ENCODE measurements at regions not wholly inside any gene's neighbourhood (a gene's known extent, or its start where the extent isn't known, plus 50 kb on each side); places are given as distances from the start of the nearest gene placed in this dataset.

DNA sequence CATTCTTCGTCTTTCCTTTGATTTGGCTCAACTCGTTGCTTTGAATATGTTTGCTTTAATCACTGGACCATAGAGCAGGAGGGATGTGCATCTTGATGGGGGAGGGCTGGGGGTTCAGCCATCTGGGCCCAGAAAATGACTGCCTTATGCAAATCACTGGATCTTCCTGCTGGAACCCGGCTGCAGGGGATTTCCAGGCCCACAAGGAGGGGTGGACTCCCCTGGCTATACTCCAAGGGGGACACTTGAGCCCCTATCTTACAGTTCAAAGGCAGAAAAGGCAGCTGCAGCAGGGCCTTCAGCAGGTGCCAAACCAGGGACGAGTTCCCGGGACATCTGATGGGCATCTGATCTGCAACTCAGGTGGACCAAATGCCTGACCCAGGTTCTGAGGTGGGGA is 122.5 kb downstream of the DICER1 start:
- DNase-seq, result no peak

DNA sequence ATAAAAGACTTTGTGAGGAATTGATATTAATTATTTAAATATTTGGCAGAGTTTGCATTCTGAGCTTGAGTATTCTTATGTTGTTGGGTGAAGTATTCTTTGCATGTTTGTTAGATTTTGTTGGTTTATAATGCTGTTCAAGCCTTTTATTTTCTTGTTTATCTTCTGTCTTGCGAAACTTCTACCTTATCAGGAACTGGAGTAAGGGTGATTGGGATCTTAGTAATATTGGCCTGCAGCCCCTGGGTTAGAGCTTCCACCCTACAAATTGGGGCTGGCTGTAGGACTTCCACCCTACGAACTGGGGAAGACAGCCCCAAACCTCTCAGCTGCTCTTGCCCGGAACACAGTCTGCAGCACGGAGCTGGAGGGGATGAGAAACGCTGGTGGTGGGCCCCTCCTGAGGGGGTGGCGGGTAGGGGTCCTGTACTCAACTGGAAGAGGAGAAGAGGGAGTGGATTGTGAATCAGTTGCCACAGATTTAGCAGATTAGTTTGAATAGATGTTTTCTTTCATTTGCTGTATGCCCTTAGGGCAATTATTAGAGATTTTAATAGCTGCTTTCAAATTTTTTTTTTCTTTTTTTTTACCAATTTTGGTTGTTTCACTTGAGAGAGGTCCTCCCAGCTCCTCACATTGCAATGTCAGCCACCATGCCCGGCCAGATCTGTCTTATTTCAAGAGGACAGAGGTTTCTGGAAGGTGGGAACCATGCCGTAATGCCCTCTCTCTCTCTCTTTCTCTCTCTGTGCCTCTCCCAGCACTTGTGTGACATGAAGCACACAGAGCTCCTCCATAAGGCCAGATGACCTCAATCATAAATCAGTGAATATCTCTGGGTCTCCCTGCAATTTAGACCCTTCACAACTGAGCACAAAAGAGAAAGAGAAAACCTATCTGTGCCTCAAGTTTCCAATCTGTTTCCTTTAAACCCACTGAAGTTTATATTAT is 123.4 kb downstream of the DICER1 start:
- DNase-seq, result no peak

DNA sequence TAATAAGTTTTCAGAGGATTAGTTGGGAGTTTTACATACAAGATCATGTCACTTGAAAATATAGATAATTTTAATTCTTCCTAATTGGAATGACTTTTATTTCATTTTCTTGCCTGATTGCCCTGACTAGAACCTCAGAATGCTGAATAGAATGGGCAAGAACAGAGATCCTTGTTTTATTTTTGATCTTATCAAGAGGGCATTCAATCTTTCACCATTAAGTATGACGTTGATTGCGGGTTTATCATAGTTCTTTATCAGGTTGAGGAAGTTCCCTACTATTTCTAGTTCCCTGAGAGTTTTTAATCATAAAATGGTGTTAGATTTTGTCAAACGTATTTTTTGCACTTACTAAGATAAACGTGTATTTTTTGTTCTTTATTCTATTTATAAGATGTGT is 124.3 kb downstream of the DICER1 start:
- DNase-seq, result no peak

DNA sequence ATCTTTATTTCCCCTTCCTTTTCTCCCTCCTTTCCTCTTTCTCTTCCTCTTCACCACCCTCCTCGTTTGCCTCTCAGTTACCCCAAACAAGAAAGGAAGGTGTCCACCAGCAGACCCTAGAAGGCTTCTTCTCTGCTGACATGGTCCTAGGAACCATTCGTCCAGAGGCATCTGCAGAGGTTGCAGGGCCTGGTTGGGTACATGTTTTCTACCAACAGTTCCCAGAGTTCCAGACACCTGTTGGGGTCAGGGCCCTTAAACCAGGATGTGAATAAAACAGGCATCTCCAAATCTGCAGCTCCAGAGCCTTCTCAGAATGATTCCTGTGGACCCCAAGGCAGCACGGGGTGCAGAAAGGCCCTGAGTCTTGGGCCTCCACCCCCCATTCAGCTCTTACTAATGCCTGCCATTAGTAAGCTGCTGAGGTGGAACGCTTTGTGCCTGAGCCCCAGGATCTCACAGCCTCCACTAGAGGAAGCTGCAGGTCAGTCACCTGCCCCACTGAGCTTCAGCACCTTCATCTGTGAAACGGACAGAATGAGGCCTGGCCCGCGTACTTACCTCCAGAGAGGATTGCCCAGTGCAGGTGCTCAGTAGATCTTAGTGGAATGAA is 130.4 kb downstream of the DICER1 start:
- no peak for DNase-seq

DNA sequence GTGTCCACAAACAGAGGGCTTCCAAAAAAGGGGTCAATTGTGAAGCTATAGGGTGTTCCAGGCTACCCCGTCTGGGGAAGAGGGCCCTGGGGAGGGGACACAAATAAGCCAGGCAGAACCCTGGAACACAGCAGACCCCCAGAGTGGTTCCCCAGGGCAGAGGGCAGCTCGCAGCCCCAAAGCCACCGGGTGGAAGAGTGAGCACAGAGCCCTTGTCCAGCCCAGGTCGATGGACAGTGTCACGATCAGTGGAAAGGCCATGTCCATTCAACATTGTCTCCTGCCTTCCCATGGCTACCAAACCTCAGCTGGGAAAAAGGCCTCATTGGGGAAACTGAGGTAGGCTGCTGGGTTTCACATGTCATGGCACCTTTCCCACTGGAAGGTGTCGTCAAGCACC is 131.4 kb downstream of the DICER1 start:
- DNase-seq, result no peak

DNA sequence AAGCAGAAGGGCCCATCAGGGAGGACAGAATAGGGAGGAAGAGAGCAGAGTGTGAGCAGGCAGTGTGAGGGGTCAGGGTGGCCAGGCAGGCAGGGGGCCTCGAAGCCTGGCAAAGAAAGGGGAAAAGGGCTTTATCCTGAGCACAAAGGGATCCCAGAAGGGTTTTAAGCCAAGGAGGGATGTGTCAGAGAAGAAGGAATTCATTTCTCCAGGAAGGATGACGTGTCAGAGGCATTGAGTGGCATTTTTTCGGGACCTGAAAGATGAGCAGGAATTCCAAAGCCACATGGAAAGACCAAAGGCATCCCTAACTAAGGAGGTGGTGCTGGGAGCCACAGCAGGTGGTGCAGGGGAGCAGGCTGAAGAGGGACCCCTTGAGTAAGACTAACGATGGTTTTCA is 132.1 kb downstream of the DICER1 start:
- no peak for DNase-seq

DNA sequence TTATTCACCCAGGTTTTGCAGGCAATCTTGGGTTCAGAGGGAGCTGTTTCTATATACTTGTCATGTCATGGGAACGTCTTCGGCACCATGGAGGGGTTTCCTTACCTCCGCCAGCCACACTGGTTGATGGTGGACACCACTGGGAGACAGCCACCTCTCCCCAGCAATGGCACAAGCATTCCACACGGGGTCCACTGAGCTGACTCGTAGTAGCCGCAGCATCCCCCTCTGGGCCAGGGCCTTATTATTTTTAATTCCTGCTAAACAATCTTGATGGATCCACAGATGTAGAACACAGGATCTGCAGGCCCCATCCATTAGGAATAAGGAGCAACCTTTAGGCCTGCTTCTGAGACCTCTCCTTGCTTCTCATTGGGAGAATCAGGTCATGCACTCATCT is 132.9 kb downstream of the DICER1 start:
- no peak for DNase-seq

DNA sequence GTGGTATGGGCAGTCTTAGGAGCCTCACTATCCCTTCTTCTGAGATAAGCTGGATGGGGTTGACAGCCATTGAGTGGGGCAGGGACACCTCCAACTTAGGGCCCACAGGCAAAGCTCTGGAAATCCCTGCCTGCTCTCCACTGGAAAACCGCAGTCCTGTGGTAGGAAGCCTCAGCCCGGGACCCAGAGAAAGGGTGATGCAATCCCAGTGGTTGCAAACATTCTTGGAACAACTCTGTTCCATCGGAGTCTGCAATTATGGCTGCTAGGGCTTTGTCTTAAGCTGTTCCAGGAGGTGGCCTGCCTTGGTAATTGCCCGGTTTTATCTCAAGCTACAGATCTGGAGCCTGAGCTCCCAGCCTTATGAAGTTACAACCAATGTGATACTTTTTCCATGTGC is 133.4 kb downstream of the DICER1 start:
- no peak for DNase-seq

DNA sequence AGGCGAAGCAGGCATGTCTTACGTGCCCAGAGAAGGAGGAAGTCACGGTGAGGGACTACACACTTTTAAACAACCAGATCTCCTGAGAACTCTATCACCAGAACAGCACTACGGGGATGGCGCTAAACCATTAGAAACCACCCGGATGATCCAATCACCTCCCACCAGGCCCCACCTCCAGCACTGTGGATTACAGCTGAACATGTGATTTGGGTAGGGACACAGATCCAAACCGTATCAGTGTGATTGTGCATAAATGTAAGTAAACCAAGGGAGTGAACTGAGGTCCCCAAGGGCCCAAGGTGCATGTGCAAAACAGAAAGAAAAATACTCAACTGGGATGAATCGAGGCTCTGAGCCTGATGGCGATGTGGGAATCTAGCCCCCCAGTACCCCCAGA is 134.2 kb downstream of the DICER1 start:
- no peak for DNase-seq

DNA sequence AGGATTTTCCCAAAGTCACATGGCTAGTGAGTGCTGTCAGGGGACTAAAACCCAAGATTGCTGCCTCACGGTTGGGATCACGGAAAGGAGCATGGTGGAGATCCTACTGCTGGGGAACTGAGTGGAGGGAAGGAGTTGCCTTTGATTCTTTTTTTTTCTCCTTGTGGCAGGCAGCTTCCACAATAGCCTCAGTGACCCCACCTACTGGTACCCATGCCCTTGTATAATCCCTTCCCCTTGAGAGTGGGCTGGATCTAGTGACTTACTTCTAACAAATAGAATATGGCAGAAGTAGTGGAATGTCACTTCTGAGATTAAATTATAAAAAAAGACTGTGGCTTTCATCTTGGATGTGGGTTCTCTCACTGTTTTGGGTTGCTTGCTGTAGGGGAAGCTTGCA is 135.7 kb downstream of the DICER1 start:
- DNase-seq, result no peak

DNA sequence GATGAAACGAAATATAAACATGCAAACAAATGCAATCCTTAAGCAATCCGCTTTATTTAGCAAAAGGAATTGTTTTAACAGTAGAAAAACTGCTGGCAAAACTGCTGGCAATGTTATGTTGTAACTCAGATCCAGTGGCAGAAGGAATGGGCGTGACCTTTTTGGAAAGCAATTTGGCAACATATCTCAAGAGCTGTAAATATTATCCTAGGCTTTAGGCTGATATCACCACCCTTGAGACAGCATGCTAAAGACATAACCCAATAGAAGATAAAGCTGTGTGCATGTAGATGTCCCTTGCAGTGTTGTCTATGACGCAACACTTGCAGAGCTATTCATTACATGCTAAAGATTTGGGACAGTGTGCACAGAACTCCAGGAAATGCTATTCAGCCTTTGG is 138.5 kb downstream of the DICER1 start:
- no peak for DNase-seq

DNA sequence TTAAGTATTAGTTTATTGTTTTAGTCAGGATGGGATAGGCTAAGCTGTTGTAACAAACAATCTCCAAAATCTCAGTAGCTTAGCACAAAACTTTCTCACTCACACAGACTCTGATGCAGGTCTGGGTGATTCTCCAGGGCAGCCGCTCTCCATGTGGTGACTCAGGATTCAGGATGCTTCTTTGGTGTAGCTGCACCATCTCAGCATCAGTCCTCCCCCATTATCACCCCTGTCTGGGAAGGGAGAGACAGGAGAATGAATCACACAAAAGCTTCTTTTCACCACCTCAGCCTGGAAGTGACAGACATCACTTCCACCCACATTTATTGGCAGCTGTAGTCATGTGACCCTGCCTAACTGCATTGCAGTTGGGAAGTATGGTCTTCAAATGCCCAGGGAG is 142.3 kb downstream of the DICER1 start:
- no peak for DNase-seq

DNA sequence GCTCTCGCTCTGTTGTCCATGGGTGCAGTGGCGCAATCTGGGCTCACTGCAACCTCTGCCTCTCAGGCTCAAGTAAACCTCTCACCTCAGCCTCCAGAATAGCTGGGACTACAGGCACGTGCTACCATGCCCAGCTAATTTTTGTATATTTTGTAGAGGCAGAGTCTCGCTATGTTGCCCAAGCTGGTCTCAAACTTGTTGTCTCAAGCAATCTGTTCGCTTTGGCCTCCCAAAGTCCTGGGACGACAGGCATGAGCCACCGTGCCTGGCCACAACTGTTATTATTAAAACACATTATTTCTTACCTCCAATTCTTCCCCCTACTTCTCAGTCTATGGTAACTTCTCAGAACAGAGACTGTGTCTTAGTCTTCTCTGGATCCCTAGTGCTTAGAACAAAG is 143.3 kb downstream of the DICER1 start:
- no peak for DNase-seq

DNA sequence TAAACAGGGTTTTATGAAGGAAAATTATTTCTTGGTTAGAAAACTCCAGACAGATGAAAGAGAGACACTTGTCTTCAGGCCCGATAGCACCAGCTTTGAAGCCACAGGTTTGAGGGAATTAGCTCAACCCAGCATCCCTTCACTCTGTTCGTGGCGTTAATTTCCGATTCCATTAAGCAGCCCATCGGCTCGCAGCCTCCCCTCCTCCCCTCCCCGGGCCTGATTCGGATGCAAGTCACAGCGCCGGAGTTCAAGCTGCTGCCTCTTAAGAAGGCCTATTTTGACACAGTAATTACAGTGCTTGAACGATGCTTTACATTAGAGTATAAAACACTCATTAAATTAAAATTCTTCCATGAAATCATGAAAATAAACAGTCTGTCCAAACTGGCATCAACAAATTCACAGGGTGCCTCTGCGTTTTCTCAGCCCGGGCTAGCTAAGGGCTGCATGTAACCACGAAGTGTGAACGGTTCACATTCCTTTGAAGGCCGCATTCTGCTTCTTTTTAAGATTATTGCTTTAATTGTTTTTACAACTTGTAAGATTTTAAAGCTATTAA is 145.8 kb downstream of the DICER1 start:
- no peak for DNase-seq

DNA sequence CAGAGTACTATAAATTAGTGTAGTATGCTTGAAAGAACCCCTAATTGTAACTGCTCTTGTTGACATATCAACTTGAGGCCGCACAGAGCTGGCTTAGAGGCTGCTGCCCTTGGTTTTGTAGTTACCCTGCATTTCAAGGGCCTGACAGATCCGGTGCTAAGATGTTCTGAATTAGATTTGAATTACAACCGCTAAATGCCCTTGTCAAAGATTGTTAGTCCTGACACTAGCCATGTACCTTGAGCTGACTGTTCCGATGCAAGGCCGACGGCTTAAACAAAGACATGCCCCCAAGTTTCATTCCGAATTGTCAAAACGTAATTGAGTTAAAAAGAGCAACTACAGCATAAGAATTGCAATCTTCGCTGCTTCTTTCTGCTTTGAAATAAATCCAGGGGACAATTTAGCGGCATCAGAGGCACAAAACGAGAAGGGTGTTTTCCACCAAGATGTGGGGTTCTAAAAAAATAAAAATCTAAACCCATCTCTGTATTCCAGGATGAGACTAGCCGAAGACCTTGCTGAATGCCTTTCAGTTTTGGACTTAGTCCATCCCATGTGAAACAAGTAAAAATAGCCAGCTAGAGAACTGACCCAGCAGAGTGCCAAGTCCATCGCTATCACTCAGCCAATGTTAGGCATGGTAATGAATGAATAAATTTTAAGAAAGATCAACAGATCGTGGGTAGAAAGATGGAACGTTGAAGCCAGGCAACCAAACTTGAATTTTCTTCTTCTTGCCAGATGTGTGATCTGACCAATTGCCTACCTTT is 148.7 kb downstream of the DICER1 start:
- DNase-seq, result no peak

DNA sequence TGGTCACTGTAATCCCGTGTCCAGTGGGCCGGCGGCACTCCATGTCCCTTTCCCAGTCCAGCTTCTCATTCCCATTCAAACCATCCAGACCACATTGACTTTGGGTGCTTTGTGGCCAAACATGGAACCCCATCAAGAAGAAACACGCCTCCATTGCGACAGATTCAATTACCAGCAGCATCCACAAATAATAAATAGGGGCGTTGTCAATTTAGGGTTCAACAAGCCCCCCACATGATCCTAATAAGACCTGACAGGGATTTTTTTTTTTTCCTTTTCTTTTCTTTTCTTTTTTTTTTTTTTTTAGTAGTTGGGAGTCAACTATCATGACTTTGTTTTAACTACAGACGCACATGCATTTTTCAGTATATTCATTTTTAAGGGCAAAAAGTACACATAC is 149.4 kb downstream of the DICER1 start:
- no peak for DNase-seq

DNA sequence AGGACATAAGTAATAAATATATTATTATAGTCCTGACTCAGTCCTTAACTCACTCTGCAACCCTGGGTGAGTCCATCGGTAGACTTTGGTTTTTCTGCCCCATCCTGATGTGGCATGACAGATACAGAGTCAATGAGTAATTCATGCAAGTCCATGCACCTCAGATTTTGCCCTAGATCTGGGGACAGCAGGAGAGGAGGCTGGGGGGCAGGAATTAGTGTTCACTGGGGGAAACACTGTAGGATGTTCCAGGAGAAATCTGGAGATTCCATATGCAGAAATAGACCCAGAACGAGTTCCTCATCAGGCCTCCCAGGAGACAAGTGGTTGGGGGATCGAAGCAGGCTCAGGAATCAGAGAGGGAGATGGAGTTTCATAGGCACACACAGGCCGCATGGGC is 150.8 kb downstream of the DICER1 start:
- DNase-seq, result no peak

DNA sequence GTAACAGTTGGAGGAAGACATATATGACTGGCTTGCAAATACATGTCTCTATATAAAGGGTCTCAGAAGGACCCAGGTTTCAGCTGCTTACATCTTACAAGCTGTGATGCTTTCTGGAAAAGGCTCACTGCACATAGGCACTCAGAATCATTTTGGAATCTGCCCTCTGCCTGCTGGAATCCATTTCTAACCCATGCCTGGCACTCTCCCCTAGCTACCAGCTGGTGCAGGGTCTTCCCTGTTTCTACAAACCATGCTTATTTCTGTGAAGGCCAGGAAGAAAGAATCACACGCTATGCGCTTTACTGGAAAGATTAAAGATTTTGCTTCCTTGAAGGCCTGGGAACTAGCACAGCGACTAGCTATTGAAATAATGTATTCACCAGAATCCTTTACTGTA is 151.3 kb downstream of the DICER1 start:
- no peak for DNase-seq

DNA sequence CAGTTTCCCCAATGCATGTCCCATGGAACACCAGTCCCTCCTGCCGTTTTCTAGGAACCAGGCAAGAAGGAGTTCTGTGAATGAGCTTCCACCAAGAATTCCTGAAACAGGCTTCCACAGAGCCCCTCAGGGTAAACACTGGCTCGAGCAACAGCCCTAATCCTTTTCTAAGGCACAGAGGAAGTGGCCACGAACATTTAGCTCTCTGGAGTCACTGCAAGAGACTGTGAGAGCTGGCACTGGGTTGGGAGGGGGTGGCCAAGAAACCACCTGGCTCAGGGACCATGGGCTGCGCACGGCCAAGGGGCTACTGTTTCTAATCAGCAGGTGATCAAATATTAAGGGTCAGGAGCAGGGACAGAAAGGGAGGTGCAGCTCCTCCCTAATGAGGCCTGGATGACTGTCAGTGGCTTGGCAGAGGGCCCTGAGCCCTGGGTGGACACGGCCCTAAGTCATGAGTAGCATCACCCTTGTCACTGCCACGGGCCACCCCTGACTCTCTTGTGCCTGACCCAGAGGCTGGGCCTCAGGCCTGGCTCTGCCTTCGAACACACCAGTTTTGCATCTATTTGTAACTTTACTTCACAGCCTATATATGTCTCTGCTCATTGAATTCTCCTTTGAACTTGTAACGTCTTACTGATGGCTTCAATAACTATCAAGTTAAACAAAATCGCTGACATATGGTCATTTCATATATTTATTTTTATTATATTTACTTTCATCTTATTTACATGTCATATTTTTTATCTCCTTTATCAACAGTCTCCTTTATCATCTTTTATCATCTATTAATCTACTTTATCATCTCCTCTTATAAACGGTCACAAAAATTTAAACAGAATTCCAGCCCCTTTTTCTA is 154.0 kb downstream of the DICER1 start:
- DNase-seq, result no peak

DNA sequence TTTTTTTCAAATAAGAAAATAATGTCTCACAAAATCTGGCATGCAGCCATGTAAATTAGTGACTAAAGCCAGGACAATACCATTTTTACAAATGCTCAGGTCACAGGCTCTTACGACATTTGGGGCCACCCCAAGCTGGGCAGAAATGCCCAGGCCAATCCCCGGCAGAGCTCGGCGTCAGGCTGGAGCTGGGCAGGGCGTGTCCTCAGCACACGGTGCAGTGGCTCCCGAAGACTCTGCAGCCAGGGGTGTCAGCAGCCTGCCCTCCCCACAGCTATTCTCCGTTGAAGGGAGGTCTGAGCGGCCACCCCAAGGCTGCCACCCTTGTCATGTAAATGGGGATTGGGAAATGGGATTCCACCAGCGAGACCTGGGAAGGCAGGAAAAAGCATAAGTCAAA is 158.6 kb downstream of the DICER1 start:
- DNase-seq, result no peak

DNA sequence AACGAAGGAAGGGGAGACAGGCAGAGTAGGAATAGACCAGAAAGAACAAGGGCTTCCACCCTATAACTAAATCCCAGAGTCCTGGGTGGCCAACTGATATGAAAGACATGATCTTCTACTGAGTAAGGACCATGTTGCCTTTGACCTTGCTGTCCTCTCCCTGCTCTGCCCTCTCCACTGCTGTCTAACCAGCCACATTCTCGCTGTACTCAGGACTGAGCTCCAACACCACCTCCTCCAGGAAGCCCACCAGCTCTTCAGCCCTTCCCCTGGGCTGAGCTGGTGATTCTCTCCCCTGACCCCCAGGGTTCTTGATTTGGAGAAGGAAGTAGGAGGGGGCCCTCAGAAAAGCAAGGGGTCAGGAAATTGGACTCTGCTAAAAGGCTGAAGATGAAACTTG is 159.2 kb downstream of the DICER1 start:
- DNase-seq, result no peak

DNA sequence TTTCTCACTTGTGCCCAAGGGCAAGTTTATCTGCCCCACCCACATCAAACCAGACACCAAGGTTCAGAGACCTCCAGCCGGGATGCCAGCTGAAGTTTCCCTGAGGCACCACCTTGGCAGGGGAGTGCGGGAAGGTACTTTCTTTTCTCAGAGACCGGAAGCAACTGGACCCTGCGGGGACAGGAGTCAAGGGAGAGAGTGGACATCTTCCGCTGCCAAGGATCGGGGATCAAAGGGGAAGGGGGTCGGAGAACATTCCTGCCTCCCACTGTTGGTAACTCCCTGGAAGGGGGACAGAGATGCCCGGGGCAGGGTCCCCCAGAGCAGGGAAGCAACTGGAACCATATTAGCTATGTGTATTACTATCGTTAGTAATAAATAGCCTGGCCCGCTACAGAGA is 161.8 kb downstream of the DICER1 start:
- no peak for DNase-seq

DNA sequence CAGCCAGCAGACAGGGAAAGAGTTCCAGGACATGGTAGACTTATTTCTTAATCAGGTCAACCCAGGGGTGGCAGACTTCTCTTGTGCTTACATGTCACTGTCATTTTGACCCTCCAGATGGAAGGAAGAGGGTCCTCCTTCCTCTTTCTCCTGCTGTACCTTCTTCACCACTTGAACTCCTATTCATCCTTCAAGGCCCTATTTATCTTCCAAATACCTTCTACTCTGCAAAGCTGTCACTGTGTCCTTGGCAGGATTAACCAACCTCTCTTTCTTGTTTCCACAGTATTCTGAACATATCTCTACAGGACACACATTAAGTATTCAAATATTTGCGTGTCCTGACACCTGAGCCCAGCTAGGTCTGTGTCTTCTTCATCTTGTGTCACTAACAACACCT is 163.1 kb downstream of the DICER1 start:
- DNase-seq, result no peak

All from NCI-H1436 (cell line).